Posterior cingulate gyrus (tissue), 11 donors: ENCODE measurements at regions not wholly inside any gene's neighbourhood (a gene's known extent, or its start where the extent isn't known, plus 50 kb on each side); places are given as distances from the start of the nearest gene placed in this dataset.
A peak's percentile ranks its signal among the peaks of the same experiment; 100 is the strongest.

Experiments used
- DNase-seq, 10 donors: peaks; one replicate each; pipeline versions ENCODE4 v3.0.0 to v3.0.0-alpha.2; 2020 to 2021; ENCODE audit warnings: mixed read lengths in 3 of 10
- intact Hi-C: fragments of 100-400 bp; cut with DNase I; formaldehyde crosslinking; loops from one replicate; pipeline ENCODE4 v1.15.1; 2023

DNA sequence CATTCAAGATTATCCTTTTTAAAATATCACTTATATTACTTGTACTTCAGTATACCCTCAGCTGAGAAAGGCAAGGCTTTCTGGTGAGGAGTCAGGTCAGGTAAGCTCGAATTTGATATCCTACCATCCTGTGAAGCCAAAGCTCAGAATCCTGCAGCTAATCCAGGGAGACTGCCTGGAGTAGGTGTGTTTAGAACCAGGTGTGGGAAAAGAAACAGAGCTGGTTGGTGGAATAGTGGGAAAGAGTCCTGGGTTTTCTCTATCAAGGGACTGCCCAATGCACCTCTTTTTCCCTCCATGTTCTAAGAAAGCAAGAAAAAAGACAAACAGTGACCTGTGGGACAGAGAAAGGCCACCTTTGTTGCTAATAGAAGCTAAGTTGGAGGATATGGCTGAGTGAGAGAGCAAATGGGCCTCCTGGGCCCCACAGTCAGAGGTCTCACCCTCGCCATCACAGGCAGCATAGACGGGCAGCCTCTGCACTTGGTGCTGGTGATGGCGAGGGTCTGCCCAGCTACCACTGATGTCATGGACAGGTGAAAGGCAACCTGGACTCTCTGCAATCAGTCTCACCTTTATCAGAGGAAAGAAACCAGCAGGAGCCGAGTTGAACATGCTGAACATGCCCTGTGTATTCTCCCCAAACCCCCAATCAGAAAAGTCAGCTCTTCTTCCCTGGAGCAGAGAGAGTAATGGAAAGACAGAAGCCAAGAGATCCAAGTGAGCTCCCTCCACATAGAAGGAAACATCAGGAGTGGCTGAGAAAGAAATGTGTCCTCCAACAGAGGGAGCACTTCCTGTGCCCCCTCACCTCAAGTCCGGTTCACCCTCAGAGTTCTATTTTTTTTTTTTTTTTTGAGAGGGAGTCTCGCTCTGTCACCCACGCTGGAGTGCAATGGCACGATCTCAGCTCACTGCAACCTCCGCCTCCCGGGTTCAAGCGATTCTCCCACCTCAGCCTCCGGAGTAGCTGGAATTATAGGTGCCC lies 491.3 kb downstream of the BUD13 start:
- intact Hi-C loops = no loop called here
- DNase-seq = no peak

GRCh38 chr11:116279511-116279910 lies 493.3 kb downstream of the BUD13 start:
- intact Hi-C loops = loop anchor here (5.0 kb wide), 2 partner anchors 952 to 1507 kb away; no protein-coding TSS in a partner anchor

DNA sequence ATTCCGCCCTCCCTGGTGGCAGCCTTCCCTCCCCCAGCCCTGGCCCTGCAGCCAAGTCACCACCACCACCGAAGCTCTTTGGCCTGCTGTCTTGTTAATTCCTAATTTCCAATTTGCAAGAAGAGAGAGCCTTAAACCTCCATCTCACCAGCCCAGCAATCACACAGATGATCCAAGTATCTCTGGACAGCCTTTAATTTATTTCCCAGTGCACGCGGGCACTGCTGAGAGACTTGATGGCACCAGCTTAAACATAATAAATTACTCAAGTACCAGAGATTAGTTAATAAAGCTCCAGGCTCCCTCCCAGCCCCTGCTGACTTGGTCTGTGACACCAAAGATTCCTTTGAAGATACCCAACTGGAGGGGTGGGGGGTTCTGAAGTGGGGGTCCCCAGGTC lies 494.7 kb downstream of the BUD13 start:
- intact Hi-C loops = loop anchor here (5.0 kb wide), 2 partner anchors 951 to 1506 kb away; no protein-coding TSS in a partner anchor
- DNase-seq = no peak

More at GRCh38 chr11:116279511-116279910, 493.3 kb downstream of the BUD13 start:
- no peak for DNase-seq

GRCh38 chr11:116276051-116277044 lies 496.4 kb downstream of the BUD13 start:
- peak; percentile 32 to 96 (median 74) for DNase-seq
- intact Hi-C loops = loop anchor here (5.0 kb wide), 2 partner anchors 949 to 1504 kb away; no protein-coding TSS in a partner anchor

DNA sequence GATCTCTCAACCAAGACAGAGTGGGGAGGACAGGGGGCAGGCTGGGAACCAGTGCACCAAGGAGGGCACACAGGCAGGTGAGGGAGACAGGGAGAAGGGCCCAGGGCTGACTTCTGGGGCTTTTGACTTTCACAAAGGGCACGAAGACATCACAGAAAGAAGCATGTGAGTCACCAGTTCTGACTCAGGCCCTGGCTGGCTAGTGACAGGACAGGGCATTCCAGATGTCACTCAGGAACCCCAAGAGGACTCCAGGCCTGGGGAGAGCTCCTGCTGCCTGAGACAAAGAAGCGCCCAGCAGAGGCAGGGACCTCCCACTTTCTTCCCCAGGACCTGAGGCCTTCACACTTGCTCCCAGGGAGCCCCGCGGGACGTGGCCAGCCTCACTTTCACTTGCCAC lies 497.2 kb downstream of the BUD13 start:
- intact Hi-C loops = loop anchor here (5.0 kb wide), 2 partner anchors 948 to 1503 kb away; no protein-coding TSS in a partner anchor

DNA sequence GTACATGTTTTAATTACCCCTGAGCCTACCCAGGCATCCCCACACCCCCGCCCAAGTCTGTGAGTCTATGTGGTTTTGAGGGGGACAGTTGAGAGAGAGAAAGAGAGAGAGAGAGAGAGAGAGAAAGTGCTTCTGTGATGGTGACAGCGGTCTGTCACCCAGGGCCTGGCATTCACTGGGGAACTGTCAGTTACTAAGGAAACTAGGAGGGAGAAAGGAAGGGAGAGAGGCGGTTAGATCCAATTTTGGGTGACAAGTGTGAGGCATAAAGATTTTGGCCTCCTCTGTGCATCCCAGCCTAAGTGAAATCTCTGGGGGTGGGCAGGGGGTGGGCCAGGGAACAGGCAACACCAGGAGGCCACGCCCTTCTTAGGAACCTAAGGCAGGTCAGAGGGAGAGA lies 498.3 kb downstream of the BUD13 start:
- intact Hi-C loops = no loop called here
- no peak for DNase-seq

More for the DNA sequence above, 497.2 kb downstream of the BUD13 start:
- no peak for DNase-seq

- intact Hi-C loops = no loop called here
- no peak for DNase-seq
These were observed 500.5 kb downstream of the BUD13 start for GRCh38 chr11:116272181-116272789.

GRCh38 chr11:116271479-116271878 lies 501.3 kb downstream of the BUD13 start:
- intact Hi-C loops = no loop called here
- DNase-seq = no peak

GRCh38 chr11:116267146-116267545 lies 505.6 kb downstream of the BUD13 start:
- intact Hi-C loops = no loop called here
- DNase-seq = no peak

- peak in 6 of 10 donors; percentile 18 to 90 (median 45) for DNase-seq
- intact Hi-C loops = no loop called here
These were observed 509.0 kb downstream of the BUD13 start for GRCh38 chr11:116263770-116264169.

DNA sequence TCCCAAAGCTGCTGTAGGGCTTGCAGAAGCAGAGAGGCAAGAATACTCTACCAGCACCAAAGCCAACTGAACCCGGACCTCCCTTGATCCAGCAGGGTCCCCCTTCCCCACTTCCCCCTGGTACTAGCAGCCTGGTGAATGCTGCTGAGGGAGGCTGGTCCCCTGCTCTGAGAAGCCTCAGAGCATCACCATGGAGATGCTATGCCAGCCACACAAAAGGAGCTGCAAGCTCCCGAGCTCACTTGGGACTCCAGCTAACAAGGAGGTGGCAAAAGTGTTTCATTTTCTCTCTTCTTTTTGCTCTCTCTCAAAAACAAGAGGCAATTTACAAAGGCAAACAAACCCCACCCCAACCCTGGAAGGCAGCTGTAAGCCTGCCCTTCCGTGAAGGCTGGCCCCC lies 509.8 kb downstream of the BUD13 start:
- no peak for DNase-seq
- intact Hi-C loops = no loop called here

DNA sequence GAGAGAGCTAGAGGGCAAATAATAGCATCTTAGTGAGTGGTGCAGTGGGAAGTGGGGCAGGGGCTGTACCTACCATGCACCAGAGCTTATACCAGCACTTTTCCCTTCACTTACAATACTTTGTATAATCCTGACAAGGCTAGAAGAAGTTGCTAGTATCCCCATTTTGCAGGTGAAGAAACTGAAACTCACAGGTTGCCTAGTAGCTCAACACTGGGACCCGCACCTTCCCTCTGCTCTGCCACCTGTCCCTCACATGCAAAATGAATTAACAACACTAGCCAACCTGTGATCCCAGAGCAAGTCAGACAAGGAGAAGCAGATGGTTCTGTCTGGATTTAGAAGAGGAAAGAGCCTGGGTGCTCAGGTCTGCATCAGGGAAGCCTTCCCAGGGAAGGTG lies 510.4 kb downstream of the BUD13 start:
- DNase-seq = no peak
- intact Hi-C loops = no loop called here

GRCh38 chr11:116261606-116262005 lies 511.2 kb downstream of the BUD13 start:
- no peak for DNase-seq
- intact Hi-C loops = no loop called here

DNA sequence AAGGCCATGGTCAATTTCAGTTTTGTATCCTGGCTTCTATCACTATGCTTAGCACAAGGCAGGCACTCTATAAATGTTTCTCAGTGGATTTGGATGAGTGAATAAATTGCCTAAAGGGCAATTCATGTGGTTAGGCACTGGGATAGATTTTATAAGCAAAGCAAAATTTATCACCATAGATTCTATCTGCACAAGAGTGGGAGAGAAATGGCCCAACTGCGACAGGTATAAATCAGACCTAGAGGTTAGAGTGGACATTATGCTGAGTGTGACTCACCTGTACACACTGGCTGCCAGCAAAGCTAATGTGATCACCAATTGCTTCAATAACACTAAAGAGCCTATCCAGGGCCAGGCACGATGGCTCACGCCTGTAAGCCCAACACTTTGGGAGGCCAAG lies 514.0 kb downstream of the BUD13 start:
- intact Hi-C loops = no loop called here
- no peak for DNase-seq

GRCh38 chr11:116257883-116258282 lies 514.9 kb downstream of the BUD13 start:
- no peak for DNase-seq
- intact Hi-C loops = no loop called here

GRCh38 chr11:116257092-116257491 lies 515.7 kb downstream of the BUD13 start:
- intact Hi-C loops = no loop called here
- DNase-seq = no peak

- intact Hi-C loops = no loop called here
- DNase-seq = no peak
These were observed 516.6 kb downstream of the BUD13 start for GRCh38 chr11:116256215-116256614.

DNA sequence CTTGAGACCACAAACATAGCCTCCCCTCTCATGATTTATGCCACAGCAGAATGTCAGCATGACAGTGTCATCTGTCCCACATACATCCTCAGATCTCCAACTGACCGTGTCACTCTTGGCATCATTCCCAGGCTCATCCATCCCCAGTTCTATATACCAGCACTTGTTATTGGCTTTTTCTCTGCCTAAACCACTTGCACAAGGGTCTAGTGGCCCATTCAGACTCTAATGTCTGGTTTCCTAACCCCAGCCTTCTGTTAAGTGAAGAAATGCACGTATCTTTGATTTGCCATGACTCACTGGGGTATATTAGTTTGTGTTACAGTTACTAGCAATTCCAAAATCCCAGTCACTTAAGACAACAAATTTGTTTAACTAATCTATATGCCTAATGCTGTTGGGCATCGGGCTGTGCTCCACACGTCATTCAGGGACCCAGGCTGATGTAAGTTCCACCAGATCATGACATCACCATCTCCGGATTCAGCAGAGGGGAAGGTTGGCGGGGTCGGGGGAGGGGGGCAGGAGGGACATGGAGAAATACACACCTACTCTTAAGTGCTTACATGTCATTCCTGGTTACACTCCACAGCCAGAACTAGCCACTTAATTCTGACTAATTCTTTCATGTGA lies 517.4 kb downstream of the BUD13 start:
- no peak for DNase-seq
- intact Hi-C loops = no loop called here

DNA sequence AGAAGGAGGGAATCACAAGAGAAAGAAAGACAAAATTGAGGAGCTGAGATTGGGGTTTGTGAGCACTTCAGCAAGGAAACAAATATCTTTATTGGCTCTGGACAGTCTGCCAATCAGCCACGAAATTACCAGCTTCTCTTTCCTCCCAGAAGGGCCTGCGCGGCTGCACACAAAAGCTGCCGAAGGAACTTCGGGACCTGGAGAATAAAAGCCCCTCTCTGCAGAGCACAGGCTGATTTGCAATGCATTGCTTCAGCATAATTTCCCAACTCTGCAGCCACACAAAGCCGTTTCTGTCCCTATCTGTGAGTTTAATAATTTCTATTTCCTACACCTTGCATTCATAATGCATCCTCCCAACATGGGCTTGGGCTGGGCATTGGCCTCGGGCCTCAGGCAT lies 522.6 kb downstream of the BUD13 start:
- intact Hi-C loops = no loop called here
- DNase-seq = no peak

DNA sequence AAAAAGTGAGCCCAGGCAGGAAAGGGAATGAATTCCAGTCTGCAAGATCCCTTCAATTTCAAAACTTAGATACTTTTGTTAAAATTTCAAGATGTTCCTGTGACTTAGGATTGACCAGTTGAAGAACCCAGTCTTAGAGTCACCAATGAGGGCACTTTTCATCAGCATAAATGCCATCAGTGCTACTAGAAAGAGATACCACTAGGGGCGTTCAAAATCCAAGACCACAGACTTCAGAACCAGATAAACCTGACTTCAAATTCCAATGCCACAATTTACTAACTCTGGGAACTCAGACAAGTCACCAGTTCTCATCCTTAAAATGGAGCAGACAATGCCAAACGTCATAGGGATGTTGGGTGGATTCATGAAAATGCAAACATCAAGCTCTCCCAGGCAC lies 523.2 kb downstream of the BUD13 start:
- no peak for DNase-seq
- intact Hi-C loops = no loop called here
